HL-60 (cell line): ENCODE measurements at regions not wholly inside any gene's neighbourhood (a gene's known extent, or its start where the extent isn't known, plus 50 kb on each side); places are given as distances from the start of the nearest gene placed in this dataset.

ENCODE experiments used
- DNase-seq, 2 experiments: peaks; one replicate each; pipeline ENCODE4 v3.0.0-alpha.2; 2010 to 2020; ENCODE audit warnings: low read depth in 1 of 2, low spot score in 1 of 2
- H3K27ac ChIP-seq: fragments of 250-450 bp; sonication (Bioruptor Pico); replicated peaks from 2 replicates; pipeline ENCODE4 v1.5.1; 2020; ENCODE audit warnings: mild to moderate bottlenecking, moderate library complexity
- H3K27me3 ChIP-seq: fragments of 250-450 bp; sonication (Bioruptor Pico); 2 replicates; pipeline ENCODE4 v1.5.1; 2021; ENCODE audit warnings: mild to moderate bottlenecking, moderate library complexity; ENCODE audit not compliant: insufficient read depth, poor library complexity, severe bottlenecking
- H3K4me3 ChIP-seq: replicated peaks from 2 replicates; pipeline ENCODE4 v1.5.1; 2011; ENCODE audit warnings: mild to moderate bottlenecking, control low read depth, low read length; ENCODE audit not compliant: insufficient read depth
- GABPA ChIP-seq: IDR thresholded peaks from 2 replicates; pipeline ENCODE4 v1.6.1; 2012; ENCODE audit warnings: low read depth
- POLR2AphosphoS5 ChIP-seq: IDR thresholded peaks from 2 replicates; pipeline ENCODE4 v1.6.1; 2012; ENCODE audit warnings: low read depth
- REST ChIP-seq: IDR thresholded peaks from 2 replicates; pipeline ENCODE4 v1.6.1; 2012; ENCODE audit warnings: low read depth; ENCODE audit not compliant: insufficient replicate concordance
- SPI1 ChIP-seq: IDR thresholded peaks from 2 replicates; pipeline ENCODE4 v1.6.1; 2012; ENCODE audit warnings: low read depth, mild to moderate bottlenecking, borderline replicate concordance
- TF ChIP-seq, protein P1 (sequence below): IDR thresholded peaks from one replicate; pipeline ENCODE4 v1.5.1; 2011; ENCODE audit warnings: low read length, control low read depth, inconsistent platforms; ENCODE audit not compliant: insufficient read depth

DNA sequence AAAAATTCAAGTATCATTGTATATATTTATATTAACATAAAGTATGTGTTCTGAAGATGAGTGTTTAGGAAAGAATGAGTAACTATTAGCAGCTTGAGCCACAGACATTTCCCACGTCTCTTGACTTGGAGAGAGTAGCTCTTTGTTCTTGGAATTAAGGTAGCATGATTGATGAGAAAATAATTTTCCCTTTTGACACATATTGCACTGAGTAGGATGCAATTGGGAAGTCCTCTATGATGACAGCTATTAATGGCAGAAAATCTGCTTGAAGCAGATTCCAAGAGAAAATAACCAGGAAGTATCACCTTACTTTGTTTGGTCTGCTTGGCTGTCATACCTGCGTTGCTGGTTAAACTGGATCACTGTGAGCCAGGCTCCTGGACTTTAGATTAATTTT is 204.8 kb downstream of the TLE4 start:
- Histone ChIP-seq H3K27me3 (no peaks in the 10 kb centered on the region), H3K27ac (no peak overlapping the region), H3K4me3 (no peak overlapping the region)
- DNase-seq = no peak
- no peak for TF ChIP-seq POLR2AphosphoS5
- TF ChIP-seq SPI1 = no peak
- no peak for TF ChIP-seq REST
- no peak for TF ChIP-seq GABPA
- TF ChIP-seq, protein P1, sequence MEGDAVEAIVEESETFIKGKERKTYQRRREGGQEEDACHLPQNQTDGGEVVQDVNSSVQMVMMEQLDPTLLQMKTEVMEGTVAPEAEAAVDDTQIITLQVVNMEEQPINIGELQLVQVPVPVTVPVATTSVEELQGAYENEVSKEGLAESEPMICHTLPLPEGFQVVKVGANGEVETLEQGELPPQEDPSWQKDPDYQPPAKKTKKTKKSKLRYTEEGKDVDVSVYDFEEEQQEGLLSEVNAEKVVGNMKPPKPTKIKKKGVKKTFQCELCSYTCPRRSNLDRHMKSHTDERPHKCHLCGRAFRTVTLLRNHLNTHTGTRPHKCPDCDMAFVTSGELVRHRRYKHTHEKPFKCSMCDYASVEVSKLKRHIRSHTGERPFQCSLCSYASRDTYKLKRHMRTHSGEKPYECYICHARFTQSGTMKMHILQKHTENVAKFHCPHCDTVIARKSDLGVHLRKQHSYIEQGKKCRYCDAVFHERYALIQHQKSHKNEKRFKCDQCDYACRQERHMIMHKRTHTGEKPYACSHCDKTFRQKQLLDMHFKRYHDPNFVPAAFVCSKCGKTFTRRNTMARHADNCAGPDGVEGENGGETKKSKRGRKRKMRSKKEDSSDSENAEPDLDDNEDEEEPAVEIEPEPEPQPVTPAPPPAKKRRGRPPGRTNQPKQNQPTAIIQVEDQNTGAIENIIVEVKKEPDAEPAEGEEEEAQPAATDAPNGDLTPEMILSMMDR = no peak
